ENCODE measurements at regions not wholly inside any gene's neighbourhood (a gene's known extent, or its start where the extent isn't known, plus 50 kb on each side); places are given as distances from the start of the nearest gene placed in this dataset.

GRCh38 chr18:41751161-41751560 lies 203.9 kb upstream of the PIK3C3 start:
- no peaks in the 10 kb centered on the region for H3K27me3 Mint-ChIP-seq
- ATAC-seq (no peak), DNase-seq (no peak)
- H3K9me3 Mint-ChIP-seq, result peaks cover 0 to 2% of the 10 kb centered on the region in 2 donors
- no peak overlapping the region for H3K4me3 Mint-ChIP-seq
- H3K4me1 Mint-ChIP-seq, result no peaks in the 10 kb centered on the region
- no peak overlapping the region for H3K27ac Mint-ChIP-seq

DNA sequence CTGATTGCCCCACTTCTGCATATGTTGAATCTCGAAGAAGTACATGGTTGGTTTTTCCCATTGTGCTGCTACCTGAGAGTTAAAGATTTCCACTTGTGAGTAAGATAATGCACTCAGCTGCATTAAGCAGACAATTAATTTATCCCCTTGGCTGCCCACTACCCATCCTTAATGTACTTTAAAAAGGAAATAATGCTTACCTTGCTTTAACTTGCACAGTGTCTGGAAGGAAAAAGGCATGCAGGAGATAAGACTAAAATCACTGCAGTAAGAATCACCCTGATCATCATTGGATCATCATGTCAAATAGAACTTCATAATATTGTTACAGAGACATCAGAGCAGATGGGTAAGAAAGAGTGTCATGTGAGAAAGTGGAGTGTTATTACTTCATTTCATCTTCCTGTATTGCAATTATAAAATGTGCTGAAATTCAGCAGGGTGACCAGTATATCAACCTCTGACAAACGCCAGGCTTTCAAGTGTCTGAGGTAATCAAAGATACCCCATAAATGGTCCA lies 207.3 kb upstream of the PIK3C3 start:
- H3K27ac Mint-ChIP-seq, result no peak overlapping the region
- ATAC-seq, result no peak

DNA sequence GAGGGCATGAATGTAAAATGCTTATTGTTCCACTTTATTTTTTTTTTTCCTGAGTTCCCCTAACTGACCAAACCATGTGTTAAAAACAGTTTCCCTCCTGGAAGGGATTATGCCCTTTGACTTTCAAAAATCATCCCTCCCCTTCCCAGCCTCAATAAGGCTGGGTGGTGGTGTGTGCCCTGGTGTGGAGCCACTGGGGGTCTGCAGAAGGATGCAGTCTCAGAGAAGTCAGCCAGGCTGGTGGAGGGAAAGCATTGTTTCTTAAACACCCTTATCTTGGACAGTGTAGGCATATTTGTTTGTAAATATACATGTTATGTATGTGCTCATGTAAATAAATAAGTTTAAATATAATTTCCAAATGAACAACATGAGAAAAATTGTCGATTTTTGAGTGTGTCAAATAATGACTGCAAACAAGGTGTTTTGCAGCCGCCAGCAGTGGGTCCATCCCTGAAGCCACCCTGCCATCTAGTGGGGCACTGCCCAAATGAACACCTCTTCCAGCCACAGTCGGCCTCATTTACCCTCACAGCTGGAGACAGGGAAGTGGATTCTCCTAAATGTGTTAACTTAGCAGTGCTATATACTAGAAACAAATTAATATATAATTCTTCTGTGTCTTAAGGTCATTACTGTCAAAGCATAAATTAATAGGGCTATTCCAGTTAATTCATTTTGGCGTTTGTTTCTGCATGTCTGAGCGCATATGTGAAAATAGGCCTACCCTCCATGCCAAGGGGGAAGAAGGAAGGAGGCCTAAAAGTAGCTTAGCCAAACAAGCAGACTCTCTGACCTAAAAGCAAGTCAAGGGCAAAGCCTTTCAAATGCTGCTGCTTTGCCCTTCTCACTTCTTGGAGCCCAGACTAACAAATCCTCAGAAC lies 209.6 kb upstream of the PIK3C3 start:
- no peak overlapping the region for H3K4me3 Mint-ChIP-seq
- H3K4me1 Mint-ChIP-seq, result no peaks in the 10 kb centered on the region
- peak; percentile 15 to 17 for DNase-seq
- peaks cover 0 to 2% of the 10 kb centered on the region in 2 donors for H3K9me3 Mint-ChIP-seq
- ATAC-seq, result no peak
- H3K27me3 Mint-ChIP-seq, result peaks cover 8% of the 10 kb centered on the region
- no peak overlapping the region for H3K27ac Mint-ChIP-seq

More for the DNA sequence above, 207.3 kb upstream of the PIK3C3 start:
- no peak overlapping the region for H3K4me3 Mint-ChIP-seq
- H3K4me1 Mint-ChIP-seq, result no peaks in the 10 kb centered on the region
- peaks cover 8% of the 10 kb centered on the region for H3K27me3 Mint-ChIP-seq
- no peaks in the 10 kb centered on the region for H3K9me3 Mint-ChIP-seq
- no peak for DNase-seq

GRCh38 chr18:41744421-41745030 lies 210.5 kb upstream of the PIK3C3 start:
- Mint-ChIP-seq H3K4me3 (no peak overlapping the region), H3K27ac (no peak overlapping the region)

DNA sequence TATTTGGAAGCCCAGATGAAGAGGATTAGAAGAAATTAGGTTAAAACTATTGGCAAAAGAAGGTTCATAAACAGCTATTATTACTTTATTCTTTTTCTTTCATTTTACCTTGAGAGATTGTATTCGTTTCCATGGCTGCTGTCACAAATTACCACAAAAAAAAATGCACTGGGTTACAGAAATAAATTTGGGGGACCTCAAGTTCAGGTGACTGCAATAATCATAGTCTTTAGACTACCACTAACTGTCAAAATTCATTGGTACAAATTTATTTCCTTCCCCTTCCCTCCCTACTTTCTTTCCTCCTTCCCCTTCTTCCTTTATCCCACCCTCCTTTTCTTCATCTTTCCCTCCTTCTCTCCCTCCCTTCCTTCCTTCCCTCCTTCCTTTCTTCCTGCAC lies 217.8 kb upstream of the PIK3C3 start:
- no peak for DNase-seq
- H3K27ac Mint-ChIP-seq, result no peak overlapping the region
- ATAC-seq, result no peak
- no peaks in the 10 kb centered on the region for H3K4me1 Mint-ChIP-seq
- H3K27me3 Mint-ChIP-seq, result no peaks in the 10 kb centered on the region
- H3K4me3 Mint-ChIP-seq, result no peak overlapping the region
- H3K9me3 Mint-ChIP-seq, result peaks cover 8 to 10% of the 10 kb centered on the region in 2 donors

More at GRCh38 chr18:41744421-41745030, 210.5 kb upstream of the PIK3C3 start:
- DNase-seq (no peak), ATAC-seq (no peak)
- no peaks in the 10 kb centered on the region for H3K4me1 Mint-ChIP-seq
- peaks cover 0 to 6% of the 10 kb centered on the region in 2 donors for H3K9me3 Mint-ChIP-seq
- peaks cover 8% of the 10 kb centered on the region for H3K27me3 Mint-ChIP-seq

DNA sequence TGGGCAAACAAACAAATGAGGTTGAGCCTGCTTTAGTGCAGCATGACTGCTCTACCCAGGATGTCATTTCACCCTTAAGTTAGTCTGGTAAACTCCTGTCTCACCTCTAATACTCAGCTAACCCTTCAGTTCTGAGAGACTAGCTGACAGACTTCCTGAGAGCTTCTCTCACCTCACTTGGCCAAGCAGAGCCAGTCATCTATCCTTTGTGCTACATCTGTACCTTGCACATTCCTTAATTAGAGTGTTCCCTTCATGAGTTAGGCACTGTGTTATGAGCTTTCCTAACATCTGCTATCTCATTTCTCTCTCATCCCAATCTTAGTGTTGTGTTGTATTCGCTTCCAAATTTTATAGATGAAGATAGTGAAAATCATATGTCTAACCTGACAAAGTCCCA lies 220.1 kb upstream of the PIK3C3 start:
- ATAC-seq (no peak), DNase-seq (no peak)
- Mint-ChIP-seq H3K4me3 (no peak overlapping the region), H3K9me3 (peaks cover 4 to 8% of the 10 kb centered on the region in 2 donors), H3K27me3 (no peaks in the 10 kb centered on the region), H3K27ac (no peak overlapping the region), H3K4me1 (no peaks in the 10 kb centered on the region)

GRCh38 chr18:41732356-41732755 lies 222.7 kb upstream of the PIK3C3 start:
- ATAC-seq (no peak), DNase-seq (no peak)
- no peak overlapping the region for H3K27ac Mint-ChIP-seq
- H3K9me3 Mint-ChIP-seq, result peaks cover 0 to 2% of the 10 kb centered on the region in 2 donors
- H3K4me1 Mint-ChIP-seq, result no peaks in the 10 kb centered on the region
- no peaks in the 10 kb centered on the region for H3K27me3 Mint-ChIP-seq
- no peak overlapping the region for H3K4me3 Mint-ChIP-seq

- Mint-ChIP-seq H3K27ac (no peak overlapping the region), H3K4me3 (no peak overlapping the region), H3K4me1 (no peaks in the 10 kb centered on the region), H3K27me3 (no peaks in the 10 kb centered on the region), H3K9me3 (no peaks in the 10 kb centered on the region)
- ATAC-seq (no peak), DNase-seq (no peak)
Observed at GRCh38 chr18:41731884-41732283, 223.2 kb upstream of the PIK3C3 start.

GRCh38 chr18:41724195-41724594 lies 230.8 kb upstream of the PIK3C3 start:
- ATAC-seq, result no peak

DNA sequence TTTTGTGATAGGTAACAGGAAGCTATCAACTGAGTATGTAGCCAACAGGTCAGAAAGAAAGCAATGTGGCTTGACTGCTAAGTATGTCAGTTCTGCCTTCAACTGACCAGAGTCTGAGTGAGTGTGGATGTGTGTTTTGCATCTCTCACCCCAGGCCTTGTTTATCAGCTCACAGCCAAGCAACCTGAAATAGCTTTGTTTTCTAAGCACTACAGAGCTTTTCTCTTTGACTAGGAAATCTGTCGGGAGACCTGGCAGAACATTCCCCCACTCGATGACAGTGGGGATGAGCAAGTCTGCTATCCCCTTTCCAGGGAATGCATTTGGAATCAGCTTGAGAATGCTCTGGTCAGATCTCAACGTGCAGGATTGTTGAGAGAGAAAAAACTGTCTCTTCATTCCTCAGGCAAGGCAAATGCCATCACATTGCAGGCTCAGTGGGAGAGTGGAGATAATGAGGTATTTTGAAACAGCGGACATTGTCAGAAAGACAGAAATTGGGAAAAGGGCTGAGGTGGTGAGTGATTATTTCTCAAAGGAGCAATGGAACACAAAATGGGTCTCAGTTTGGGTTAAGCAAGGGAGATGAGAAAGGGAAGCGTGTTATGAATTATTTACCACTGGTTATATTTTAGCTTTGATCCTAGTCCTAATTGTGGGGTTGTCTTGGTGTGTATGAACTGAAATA lies 233.8 kb upstream of the PIK3C3 start:
- H3K9me3 Mint-ChIP-seq, result peaks cover 0 to 3% of the 10 kb centered on the region in 2 donors
- H3K4me1 Mint-ChIP-seq, result no peaks in the 10 kb centered on the region
- H3K4me3 Mint-ChIP-seq, result no peak overlapping the region
- DNase-seq, result no peak
- H3K27me3 Mint-ChIP-seq, result no peaks in the 10 kb centered on the region
- H3K27ac Mint-ChIP-seq, result no peak overlapping the region
- no peak for ATAC-seq

More at GRCh38 chr18:41724195-41724594, 230.8 kb upstream of the PIK3C3 start:
- DNase-seq, result no peak
- Mint-ChIP-seq H3K4me1 (no peaks in the 10 kb centered on the region), H3K27me3 (no peaks in the 10 kb centered on the region), H3K27ac (no peak overlapping the region), H3K4me3 (no peak overlapping the region), H3K9me3 (peaks cover 0 to 3% of the 10 kb centered on the region in 2 donors)

- no peaks in the 10 kb centered on the region for H3K27me3 Mint-ChIP-seq
- no peak overlapping the region for H3K27ac Mint-ChIP-seq
- peaks cover 0 to 3% of the 10 kb centered on the region in 2 donors for H3K9me3 Mint-ChIP-seq
- H3K4me3 Mint-ChIP-seq, result no peak overlapping the region
- ATAC-seq (no peak), DNase-seq (no peak)
- H3K4me1 Mint-ChIP-seq, result no peaks in the 10 kb centered on the region
Observed at GRCh38 chr18:41720226-41720625, 234.8 kb upstream of the PIK3C3 start.

DNA sequence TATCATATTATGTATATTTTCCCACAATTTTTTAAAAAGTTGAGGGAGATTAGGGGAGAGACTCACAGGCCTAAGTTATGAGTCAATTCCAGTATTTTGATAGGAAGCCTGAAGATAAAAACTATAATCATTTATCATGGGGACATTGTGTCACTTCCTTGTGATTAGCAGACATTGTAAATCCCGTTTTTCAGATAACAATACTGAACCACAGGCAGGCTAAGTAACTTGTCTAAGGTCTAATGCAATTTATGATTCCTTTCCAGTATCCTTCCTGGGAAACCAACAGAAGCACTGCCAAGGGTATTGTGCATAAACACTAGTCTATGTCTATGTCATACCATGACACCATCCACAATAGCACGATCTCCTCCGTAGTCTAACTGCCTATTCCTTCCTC lies 235.2 kb upstream of the PIK3C3 start:
- Mint-ChIP-seq H3K27me3 (no peaks in the 10 kb centered on the region), H3K4me1 (no peaks in the 10 kb centered on the region), H3K4me3 (no peak overlapping the region), H3K9me3 (peaks cover 0 to 3% of the 10 kb centered on the region in 2 donors), H3K27ac (no peak overlapping the region)
- DNase-seq (no peak), ATAC-seq (no peak)

DNA sequence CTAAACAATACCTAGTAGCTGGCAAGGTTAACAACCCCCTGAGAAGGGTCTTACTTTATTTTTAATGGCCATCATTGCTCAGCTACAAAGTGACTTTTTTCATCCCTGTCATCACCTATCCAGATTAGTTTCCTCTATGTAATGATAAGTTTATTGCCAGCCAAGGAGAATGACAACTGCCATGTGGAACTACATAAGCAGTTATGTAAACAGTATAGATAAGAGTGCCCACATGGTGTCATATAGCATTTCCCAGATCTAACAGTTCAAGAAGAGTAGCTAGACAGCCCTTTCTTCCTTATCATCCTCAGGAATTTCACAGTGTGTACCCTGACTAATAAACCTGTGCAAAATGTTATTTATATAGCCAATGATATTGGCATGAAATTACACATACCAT lies 240.2 kb upstream of the PIK3C3 start:
- Mint-ChIP-seq H3K27me3 (no peaks in the 10 kb centered on the region), H3K4me3 (no peak overlapping the region), H3K27ac (no peak overlapping the region), H3K9me3 (peaks cover 0 to 3% of the 10 kb centered on the region in 2 donors), H3K4me1 (no peaks in the 10 kb centered on the region)
- DNase-seq (no peak), ATAC-seq (no peak)

DNA sequence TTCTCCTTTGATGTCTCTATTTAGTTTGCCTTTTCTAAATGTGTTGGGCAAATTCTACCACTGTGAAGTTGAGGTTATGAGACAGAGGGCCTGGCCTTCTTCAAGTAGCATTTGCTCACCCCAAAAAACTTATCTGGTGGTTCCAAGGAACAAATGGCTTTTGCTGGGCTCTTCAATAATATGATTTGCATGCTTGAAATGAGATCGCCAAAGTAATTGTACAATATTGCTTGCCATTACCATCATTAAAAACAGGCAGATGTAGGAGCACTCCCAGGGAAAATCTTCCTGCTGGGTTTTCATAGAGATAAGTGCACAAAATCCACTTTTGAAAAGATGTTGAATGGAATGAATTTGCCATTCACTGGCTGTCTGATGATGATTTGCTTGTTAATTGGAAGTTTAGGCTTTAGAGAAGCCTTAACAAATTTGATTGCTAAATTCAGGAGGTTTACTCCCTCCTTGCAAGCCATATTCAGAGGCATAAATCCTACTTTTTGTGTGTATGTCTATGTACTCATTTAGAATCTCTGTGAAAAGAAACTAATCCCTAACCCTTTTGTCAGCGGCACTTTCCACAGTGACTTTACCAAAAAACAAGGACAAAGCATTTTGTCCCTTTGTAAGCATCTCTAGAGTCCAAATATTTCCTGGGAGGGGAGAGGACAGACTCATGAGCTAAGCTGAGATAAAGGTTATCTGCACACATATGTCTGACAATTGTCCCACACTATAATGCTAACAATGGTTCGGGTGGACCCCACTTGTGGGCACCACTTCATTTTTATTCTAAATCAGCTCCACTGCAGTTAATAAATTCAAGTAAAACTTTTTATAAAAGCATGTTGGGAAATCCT lies 240.8 kb upstream of the PIK3C3 start:
- ATAC-seq (no peak), DNase-seq (no peak)
- H3K4me3 Mint-ChIP-seq, result no peak overlapping the region
- H3K27ac Mint-ChIP-seq, result no peak overlapping the region
- peaks cover 0 to under 1% of the 10 kb centered on the region in 2 donors for H3K9me3 Mint-ChIP-seq
- H3K4me1 Mint-ChIP-seq, result no peaks in the 10 kb centered on the region
- H3K27me3 Mint-ChIP-seq, result no peaks in the 10 kb centered on the region

GRCh38 chr18:41706301-41706700 lies 248.7 kb upstream of the PIK3C3 start:
- Mint-ChIP-seq H3K27me3 (no peaks in the 10 kb centered on the region), H3K27ac (no peak overlapping the region), H3K4me1 (no peaks in the 10 kb centered on the region), H3K9me3 (no peaks in the 10 kb centered on the region), H3K4me3 (no peak overlapping the region)
- no peak for ATAC-seq
- DNase-seq, result no peak
